Ovary (tissue), 3 donors: ENCODE measurements at regions not wholly inside any gene's neighbourhood (a gene's known extent, or its start where the extent isn't known, plus 50 kb on each side); places are given as distances from the start of the nearest gene placed in this dataset.

Experiments used
- CTCF ChIP-seq, 3 donors: fragments of 450-650 bp in 2 of 3; fragments of 200-600 bp in 1 of 3; IDR thresholded peaks; one replicate each; pipeline versions ENCODE4 v1.5.1 to v1.8.0; 2016 to 2022; ENCODE audit warnings: antibody characterized with exemption in 3 of 3, mild to moderate bottlenecking in 1 of 3
- POLR2A ChIP-seq: fragments of 450-650 bp; IDR thresholded peaks from one replicate; pipeline ENCODE4 v1.6.1; 2017; ENCODE audit warnings: antibody characterized with exemption, mild to moderate bottlenecking, moderate library complexity
- donor health status: DM: no; HTN: no; CAD: no.

GRCh38 chr6:62516291-62517141 lies 230.5 kb upstream of the KHDRBS2 start:
- no peak for TF ChIP-seq POLR2A
- no peak for TF ChIP-seq CTCF (IDR thresholded peaks at IDR 0.05)
